NCI-H2227 (cell line): ENCODE measurements at regions not wholly inside any gene's neighbourhood (a gene's known extent, or its start where the extent isn't known, plus 50 kb on each side); places are given as distances from the start of the nearest gene placed in this dataset.

ENCODE experiments used
- DNase-seq: peaks from one replicate; lab custom pipeline; 2025; ENCODE audit not compliant: unreplicated experiment; lab: John Stamatoyannopoulos, UW

- DNase-seq, result no peak
These were observed 102.8 kb upstream of the ADAMTSL1 start for GRCh38 chr9:18371141-18371540.

DNA sequence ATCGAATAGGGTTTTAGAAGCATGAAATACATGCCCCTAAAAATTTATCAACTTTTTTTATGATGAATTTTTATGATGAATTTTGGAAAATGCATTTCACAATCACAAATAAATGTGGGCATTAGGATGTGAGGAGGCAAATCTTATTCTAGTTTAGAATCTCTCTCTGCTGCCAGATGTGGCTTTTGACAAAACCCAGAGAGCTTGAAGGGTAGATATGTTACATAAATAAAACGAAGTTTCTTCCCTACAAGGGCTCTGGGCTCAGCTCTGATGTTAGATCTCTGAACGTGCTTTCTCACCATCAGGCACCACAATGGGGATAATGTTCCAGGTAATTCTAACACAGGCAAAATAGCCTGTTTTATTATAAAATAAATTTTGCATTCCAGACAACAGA lies 102.3 kb upstream of the ADAMTSL1 start:
- no peak for DNase-seq

DNA sequence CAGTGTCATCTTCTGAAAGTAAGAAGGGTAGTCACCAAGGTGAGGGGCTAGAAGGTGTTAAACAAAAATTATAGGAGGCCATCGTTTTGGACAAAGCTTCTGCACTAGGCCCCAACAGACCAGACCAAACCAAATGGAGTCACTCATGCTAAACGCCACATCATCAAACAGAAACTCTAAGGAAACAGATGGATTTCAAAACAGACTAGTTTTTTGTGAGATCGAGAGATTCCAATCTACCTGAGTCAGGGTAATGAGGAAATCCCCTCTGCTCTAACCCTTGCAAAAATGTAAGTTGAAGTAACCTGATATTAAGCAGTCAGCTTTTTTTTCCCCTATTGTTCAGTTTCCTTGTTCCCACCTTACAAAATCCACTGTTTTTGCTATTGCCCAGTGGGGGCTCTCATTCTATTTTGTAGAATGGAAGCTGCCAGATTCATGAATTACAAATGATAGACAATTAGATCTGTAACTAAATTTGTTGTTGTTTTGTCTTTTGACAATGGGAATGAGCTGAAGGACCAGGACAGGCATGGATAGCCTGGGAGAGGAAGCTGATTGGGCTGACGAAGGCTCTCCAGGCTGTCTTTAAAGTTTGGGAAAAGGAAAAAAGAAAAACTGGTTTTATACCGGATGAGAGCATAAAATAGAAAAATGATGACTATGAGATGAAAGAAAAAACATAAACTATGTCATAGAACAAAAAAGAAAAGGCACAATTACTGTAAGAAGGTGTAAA lies 94.7 kb upstream of the ADAMTSL1 start:
- DNase-seq, result no peak

- no peak for DNase-seq
These were observed 91.7 kb upstream of the ADAMTSL1 start for GRCh38 chr9:18382243-18382642.

- no peak for DNase-seq
These were observed 89.9 kb upstream of the ADAMTSL1 start for GRCh38 chr9:18384066-18384465.

DNA sequence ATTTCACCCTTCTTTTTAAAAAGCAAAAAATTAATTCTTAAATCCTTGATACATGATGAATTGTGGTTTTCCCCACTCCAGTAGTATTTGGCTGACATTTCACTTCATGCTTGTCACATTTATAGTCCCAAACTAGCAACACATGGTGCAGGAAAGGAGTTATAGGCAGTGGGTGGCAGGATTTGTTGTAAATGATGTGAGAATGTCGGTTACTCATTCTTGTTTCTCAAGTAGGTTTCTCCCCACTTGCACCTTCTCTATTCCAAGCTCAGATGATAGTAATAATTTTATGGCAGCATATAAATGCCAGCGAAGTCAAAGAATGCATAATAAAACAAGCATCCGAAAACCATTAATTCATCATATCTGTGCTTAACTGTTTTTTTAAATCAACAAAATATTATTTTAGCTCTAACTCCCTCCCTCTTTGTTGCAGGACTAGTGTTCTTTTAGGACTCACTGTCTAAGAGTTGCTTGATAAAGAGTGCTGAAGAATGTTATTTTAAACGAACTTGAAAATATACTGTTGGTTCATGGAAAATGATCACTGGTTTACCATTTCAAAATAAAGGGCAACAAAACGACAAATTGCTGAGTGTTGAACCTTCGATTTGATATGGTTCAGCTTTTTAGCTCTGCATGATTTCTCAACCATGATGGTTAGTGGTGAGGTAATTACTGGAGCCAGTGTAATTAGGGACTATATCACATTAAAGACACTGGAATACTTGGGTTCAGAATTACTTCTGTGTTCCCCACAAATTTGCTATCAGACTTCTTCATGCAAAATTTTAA lies 88.1 kb upstream of the ADAMTSL1 start:
- DNase-seq, result no peak

GRCh38 chr9:18390393-18390792 lies 83.6 kb upstream of the ADAMTSL1 start:
- peak; percentile 5 for DNase-seq

DNA sequence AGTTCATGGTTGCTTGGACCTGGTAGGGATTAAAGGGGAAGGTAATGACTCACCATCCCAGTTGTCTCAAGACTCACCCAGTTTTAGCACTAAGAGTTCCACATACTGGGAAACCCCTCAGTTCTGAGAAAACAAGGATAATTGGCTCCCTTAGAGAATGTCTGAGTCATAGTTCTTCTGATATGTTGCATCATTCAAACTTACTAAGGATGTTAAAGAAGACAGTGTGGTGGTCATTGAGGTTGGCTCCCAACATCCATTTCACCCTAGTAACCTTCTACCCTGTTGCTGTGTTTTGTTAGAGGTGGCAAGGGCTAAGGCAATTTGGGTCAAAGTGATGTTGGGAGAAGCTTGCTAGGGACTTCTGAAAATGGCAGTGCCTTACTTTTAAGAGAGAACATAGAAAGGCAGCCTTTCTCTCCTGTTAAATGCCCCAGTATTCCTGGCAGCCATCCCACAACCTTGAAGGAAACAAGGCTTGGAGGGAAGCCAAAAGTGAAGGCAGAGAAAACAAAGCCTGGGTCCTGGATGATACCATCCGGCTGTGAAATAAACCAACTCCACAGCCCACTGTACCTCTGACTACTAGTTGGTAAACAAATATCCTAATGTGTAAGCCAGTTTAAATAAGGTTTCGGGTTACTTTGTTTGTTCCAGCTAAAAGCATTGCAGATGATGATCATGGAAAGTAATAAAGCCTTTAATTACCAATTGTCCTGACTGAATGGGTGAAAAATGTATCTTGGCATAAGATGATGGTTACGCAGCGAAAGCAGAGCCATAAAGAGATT lies 80.4 kb upstream of the ADAMTSL1 start:
- DNase-seq, result peak; percentile 81

GRCh38 chr9:18394847-18395351 lies 79.1 kb upstream of the ADAMTSL1 start:
- no peak for DNase-seq

- no peak for DNase-seq
These were observed 77.7 kb upstream of the ADAMTSL1 start for GRCh38 chr9:18396102-18396728.

- no peak for DNase-seq
These were observed 76.9 kb upstream of the ADAMTSL1 start for GRCh38 chr9:18397076-18397475.

DNA sequence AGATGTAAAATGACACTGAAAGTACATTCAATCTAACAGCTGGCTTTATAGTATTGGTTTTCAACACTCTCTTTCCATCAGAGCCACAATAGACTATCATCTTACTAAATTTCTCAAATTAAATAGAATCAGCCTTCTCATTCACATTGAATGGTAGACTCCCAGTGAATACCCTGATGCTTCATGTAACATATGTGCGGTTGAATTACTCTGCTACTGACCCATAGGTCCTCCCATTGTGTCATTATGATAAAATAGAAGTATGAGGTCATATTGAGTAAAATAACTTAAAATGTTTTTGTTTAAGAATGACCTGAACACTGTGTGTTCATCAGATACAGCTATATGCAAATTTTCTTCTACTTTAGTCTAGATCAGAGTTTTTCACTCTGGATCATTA lies 75.9 kb upstream of the ADAMTSL1 start:
- no peak for DNase-seq

GRCh38 chr9:18404434-18405029 lies 69.4 kb upstream of the ADAMTSL1 start:
- DNase-seq, result peak; percentile 64

GRCh38 chr9:18405240-18405639 lies 68.7 kb upstream of the ADAMTSL1 start:
- no peak for DNase-seq

DNA sequence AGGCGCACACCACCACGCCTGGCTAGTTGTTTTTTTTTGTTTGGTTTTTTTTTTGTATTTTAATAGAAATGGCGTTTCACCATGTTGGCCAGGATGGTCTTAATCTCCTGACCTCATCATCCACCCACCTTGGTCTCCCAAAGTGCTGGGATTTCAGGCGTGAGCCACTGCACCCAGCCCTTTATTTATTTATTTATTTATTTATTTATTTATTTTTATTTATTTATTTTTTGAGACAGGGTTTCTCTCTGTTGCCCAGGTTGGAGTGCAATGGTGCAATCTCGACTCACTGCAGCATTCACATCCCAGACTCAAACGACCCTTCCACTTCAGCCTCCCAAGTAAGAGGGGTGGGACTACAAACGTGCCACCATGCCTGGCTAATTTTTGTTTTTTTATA lies 63.0 kb upstream of the ADAMTSL1 start:
- DNase-seq, result no peak

DNA sequence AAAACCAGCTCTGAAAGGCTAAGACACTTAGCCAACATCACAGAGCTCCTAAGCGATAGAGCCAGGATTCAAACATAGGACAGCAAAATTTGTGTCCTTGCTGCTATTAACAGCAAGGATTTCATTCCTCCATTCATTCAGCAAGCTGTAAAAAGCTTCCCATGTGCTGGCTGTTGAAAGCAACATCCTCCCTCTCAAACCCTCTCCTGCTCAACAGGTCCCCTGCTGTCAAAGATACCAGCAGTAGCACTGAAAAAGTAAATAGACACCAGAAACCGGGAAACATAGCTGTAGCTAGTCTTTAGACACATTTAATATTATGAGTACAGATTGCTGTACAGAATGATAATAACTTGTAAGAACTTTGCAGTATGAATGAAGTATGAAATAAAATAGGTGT lies 52.6 kb upstream of the ADAMTSL1 start:
- DNase-seq, result no peak

GRCh38 chr9:18422296-18423036 lies 51.5 kb upstream of the ADAMTSL1 start:
- DNase-seq, result no peak

- no peak for DNase-seq
These were observed 50.0 kb upstream of the ADAMTSL1 start for GRCh38 chr9:18423791-18424531.
